ENCODE measurements at regions not wholly inside any gene's neighbourhood (a gene's known extent, or its start where the extent isn't known, plus 50 kb on each side); places are given as distances from the start of the nearest gene placed in this dataset.

GRCh38 chr1:201763455-201764140, 65.4 kb upstream of the IPO9 start:
- intact Hi-C loops (cut with DNase I), result no loop called here
- H3K9me3 ChIP-seq, result no peaks in the 10 kb centered on the region
- no peak for DNase-seq
- TF ChIP-seq CTCF (IDR thresholded peaks at IDR 0.05), result no peak
- H3K36me3 ChIP-seq, result no peaks in the 10 kb centered on the region
- no peak overlapping the region for H3K4me3 ChIP-seq
- no peak overlapping the region for H3K27ac ChIP-seq
- no peak for ATAC-seq
- peaks cover 5% of the 10 kb centered on the region for H3K4me1 ChIP-seq
- no peaks in the 10 kb centered on the region for H3K27me3 ChIP-seq

DNA sequence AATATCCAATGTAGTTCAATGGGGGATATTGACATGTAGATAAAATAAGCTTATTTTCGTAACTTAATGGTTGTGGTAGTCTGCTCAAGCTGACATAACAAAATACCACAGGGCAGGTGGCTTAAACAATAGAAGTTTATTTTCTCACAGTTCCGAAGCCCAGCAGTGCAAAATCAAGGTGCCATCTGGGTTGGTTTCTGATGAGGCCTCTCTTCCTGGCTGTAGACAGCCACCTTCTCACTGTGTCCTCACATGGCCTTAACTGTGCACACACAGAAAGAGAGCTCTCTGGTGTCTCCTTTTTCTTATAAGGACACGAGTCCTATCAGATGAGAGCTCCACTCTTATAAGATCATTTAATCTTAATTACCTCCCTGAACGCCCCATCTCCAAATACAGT, 64.8 kb upstream of the IPO9 start:
- intact Hi-C loops (cut with DNase I), result no loop called here
- Histone ChIP-seq H3K27me3 (no peaks in the 10 kb centered on the region), H3K4me1 (peaks cover 5% of the 10 kb centered on the region), H3K4me3 (no peak overlapping the region), H3K36me3 (no peaks in the 10 kb centered on the region), H3K9me3 (no peaks in the 10 kb centered on the region), H3K27ac (no peak overlapping the region)
- DNase-seq, result no peak
- no peak for TF ChIP-seq CTCF (IDR thresholded peaks at IDR 0.05)
- ATAC-seq, result no peak

DNA sequence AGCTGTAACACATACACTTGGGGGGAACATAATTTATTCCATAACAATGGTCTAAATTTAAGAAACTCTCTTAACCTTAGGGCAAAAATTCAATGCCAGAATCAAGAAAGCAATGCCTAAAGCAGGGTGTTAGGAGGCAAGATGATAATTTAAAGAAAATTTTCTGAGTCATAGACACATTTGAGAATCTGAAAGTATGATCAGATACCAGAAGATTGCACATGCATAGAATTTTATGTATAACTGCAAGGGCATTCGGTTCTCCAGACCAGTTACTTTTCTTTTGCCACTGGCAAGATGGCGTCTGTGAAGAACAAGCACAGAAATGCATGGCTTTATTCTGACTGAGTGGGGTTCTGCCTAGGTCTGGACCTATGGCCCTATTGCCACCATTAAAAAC, 64.4 kb upstream of the IPO9 start:
- Histone ChIP-seq H3K4me1 (peaks cover 5% of the 10 kb centered on the region), H3K27ac (no peak overlapping the region)
- no peak for ATAC-seq

DNA sequence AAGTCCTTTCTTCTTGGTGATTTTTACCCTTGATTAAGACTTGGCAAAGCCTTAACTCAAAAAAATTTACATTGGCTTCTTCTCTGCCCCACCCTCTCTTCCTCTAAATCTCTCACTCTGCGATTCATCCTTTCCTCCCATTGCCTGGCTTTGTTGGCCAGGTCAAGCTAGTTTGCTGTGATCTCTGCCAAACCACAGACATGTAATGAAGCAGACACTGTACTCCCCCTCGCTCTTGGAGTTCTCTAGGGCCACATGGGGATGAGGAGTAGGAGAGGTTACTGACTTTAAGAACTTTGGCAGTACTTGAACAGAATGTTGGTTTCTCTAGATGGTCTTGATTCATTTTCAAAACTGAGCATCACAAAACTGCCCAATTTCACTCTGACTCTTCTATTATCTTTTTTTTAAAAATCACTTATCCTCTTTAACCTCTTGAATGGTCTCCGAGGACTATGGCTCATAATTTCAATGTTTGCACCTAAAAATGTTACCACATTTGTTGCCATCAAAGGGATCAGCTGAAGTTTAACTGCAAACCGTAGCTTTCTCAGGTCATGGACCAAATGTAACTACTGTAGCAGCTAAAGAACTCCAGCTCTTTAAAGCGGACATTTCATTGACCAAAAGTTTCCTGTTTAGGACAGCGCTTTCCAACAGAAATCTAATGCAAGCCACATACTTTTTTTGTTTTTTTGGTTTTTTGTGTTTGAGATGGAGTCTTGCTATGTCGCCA, 62.7 kb upstream of the IPO9 start:
- ATAC-seq (no peak), DNase-seq (no peak)
- H3K9me3 ChIP-seq, result peaks cover 1% of the 10 kb centered on the region
- no peak for TF ChIP-seq CTCF (IDR thresholded peaks at IDR 0.05)
- H3K36me3 ChIP-seq, result no peaks in the 10 kb centered on the region
- intact Hi-C loops (cut with DNase I), result no loop called here
- no peak overlapping the region for H3K27ac ChIP-seq
- no peaks in the 10 kb centered on the region for H3K27me3 ChIP-seq
- no peak overlapping the region for H3K4me3 ChIP-seq
- peaks cover 5% of the 10 kb centered on the region for H3K4me1 ChIP-seq

More for the DNA sequence above, 64.4 kb upstream of the IPO9 start:
- intact Hi-C loops (cut with DNase I), result no loop called here
- Histone ChIP-seq H3K4me3 (no peak overlapping the region), H3K36me3 (no peaks in the 10 kb centered on the region), H3K27me3 (no peaks in the 10 kb centered on the region), H3K9me3 (no peaks in the 10 kb centered on the region)
- no peak for DNase-seq
- no peak for TF ChIP-seq CTCF (IDR thresholded peaks at IDR 0.05)

DNA sequence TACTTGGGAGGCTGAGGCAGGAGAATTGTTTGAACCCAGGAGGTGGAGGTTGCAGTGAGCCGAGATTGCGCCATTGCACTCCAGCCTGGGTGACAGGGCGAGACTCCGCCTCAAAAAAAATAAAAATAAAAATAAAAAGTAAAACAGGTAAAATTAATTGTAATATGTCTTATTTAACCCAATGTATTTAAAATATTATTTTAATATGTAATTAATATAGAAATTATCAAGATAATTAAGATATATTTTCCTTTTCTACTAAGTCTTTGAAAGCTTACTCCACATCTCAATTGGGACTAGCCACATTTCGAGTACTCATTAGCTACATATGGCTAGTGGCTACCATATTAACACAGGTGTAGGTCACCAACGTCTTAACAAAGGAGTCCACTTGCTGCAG, 61.6 kb upstream of the IPO9 start:
- Histone ChIP-seq H3K27ac (no peak overlapping the region), H3K27me3 (no peaks in the 10 kb centered on the region), H3K36me3 (no peaks in the 10 kb centered on the region), H3K9me3 (peaks cover 8% of the 10 kb centered on the region), H3K4me3 (no peak overlapping the region), H3K4me1 (peaks cover 5% of the 10 kb centered on the region)
- TF ChIP-seq CTCF (IDR thresholded peaks at IDR 0.05), result no peak
- ATAC-seq (no peak), DNase-seq (no peak)
- intact Hi-C loops (cut with DNase I), result no loop called here

Data from upper lobe of right lung (tissue), 1 donor.